Mucosa of stomach (tissue), 1 donor: ENCODE measurements at regions not wholly inside any gene's neighbourhood (a gene's known extent, or its start where the extent isn't known, plus 50 kb on each side); places are given as distances from the start of the nearest gene placed in this dataset.
"Not testable (repeated sequence)": the region's sequence is repeated elsewhere in the genome, so short reads cannot be mapped to it uniquely, and the experiment has no call there.

Experiments used
- H3K27me3 ChIP-seq: one replicate; pipeline ENCODE4 v1.7.0; 2013; ENCODE audit warnings: mild to moderate bottlenecking, low read length; ENCODE audit not compliant: control insufficient read depth, insufficient read depth
- H3K36me3 ChIP-seq: one replicate; pipeline ENCODE4 v1.7.0; 2013; ENCODE audit warnings: low read length; ENCODE audit not compliant: control insufficient read depth, insufficient read depth
- H3K4me1 ChIP-seq: one replicate; pipeline ENCODE4 v1.7.0; 2013; ENCODE audit warnings: mild to moderate bottlenecking, low read length; ENCODE audit not compliant: control insufficient read depth, insufficient read depth
- H3K4me3 ChIP-seq: one replicate; pipeline ENCODE4 v1.7.0; 2013; ENCODE audit warnings: low read length
- H3K9ac ChIP-seq: one replicate; pipeline ENCODE4 v1.7.0; 2013; ENCODE audit warnings: mild to moderate bottlenecking, low read length, moderate library complexity
- H3K9me3 ChIP-seq: one replicate; pipeline ENCODE4 v1.7.0; 2013; ENCODE audit warnings: mild to moderate bottlenecking, low read length, moderate library complexity; ENCODE audit not compliant: control insufficient read depth
- donor health status: Pancreatic carcinoma.

DNA sequence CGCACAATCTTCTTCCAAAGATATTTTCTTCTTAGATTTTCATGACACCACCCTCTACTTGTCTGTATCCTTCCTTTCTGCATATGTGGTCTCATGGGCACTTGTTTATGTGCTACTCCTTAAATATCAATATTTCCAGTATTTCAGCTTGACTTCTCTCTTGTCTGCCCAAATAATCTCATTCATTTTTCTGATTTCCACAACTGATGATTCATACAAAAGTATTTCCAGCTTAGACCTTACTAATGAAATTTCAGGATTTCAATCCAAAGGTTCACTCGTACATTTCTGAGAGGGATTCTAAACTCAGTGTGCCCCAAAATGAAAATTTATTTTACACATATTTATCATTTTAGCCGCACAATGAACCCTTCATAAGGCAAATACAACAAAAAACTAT, 928.9 kb upstream of the C9orf72 start:
- Histone ChIP-seq H3K4me3 (no peak overlapping the region), H3K9ac (no peak overlapping the region), H3K4me1 (no peaks in the 10 kb centered on the region), H3K9me3 (no peaks in the 10 kb centered on the region), H3K36me3 (no peaks in the 10 kb centered on the region), H3K27me3 (no peaks in the 10 kb centered on the region)

GRCh38 chr9:28502741-28503140, 929.5 kb upstream of the C9orf72 start:
- no peak overlapping the region for H3K4me3 ChIP-seq
- no peaks in the 10 kb centered on the region for H3K27me3 ChIP-seq
- no peaks in the 10 kb centered on the region for H3K4me1 ChIP-seq
- H3K36me3 ChIP-seq: no peaks in the 10 kb centered on the region
- no peaks in the 10 kb centered on the region for H3K9me3 ChIP-seq
- no peak overlapping the region for H3K9ac ChIP-seq

DNA sequence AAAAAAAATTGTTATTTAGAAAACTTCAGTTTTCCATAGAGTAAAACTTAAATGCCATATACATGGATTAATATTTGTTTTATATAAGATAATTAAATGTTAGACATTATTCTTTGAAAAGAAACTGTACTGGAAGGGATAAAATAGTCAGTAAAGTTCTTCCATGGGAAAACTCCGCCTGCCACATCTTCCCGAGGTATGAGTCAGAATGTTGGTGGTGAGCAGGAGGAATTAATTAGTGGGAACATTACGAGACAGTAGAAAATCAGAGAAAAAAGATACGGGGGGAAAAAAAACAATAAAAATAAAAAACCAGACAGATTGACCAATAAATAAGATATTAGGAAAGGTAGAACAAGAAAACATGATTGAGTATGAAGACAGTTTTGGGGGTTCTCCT, 930.3 kb upstream of the C9orf72 start:
- Histone ChIP-seq H3K27me3 (no peaks in the 10 kb centered on the region), H3K9me3 (no peaks in the 10 kb centered on the region), H3K9ac (no peak overlapping the region), H3K36me3 (no peaks in the 10 kb centered on the region), H3K4me3 (no peak overlapping the region), H3K4me1 (no peaks in the 10 kb centered on the region)

GRCh38 chr9:28518439-28518838, 945.2 kb upstream of the C9orf72 start:
- no peaks in the 10 kb centered on the region for H3K36me3 ChIP-seq
- H3K9ac ChIP-seq: no peak overlapping the region
- H3K9me3 ChIP-seq: no peaks in the 10 kb centered on the region
- no peaks in the 10 kb centered on the region for H3K4me1 ChIP-seq
- no peaks in the 10 kb centered on the region for H3K27me3 ChIP-seq
- H3K4me3 ChIP-seq: no peak overlapping the region

GRCh38 chr9:28524309-28524708, 951.0 kb upstream of the C9orf72 start:
- H3K36me3 ChIP-seq, H3K9me3 ChIP-seq, H3K27me3 ChIP-seq, H3K4me3 ChIP-seq, H3K9ac ChIP-seq, H3K4me1 ChIP-seq: not testable (repeated sequence)

GRCh38 chr9:28528049-28528448, 954.8 kb upstream of the C9orf72 start:
- no peaks in the 10 kb centered on the region for H3K9me3 ChIP-seq
- no peaks in the 10 kb centered on the region for H3K4me1 ChIP-seq
- no peak overlapping the region for H3K9ac ChIP-seq
- no peaks in the 10 kb centered on the region for H3K27me3 ChIP-seq
- H3K36me3 ChIP-seq: no peaks in the 10 kb centered on the region
- no peak overlapping the region for H3K4me3 ChIP-seq

GRCh38 chr9:28538132-28538531, 964.9 kb upstream of the C9orf72 start:
- H3K9me3 ChIP-seq: no peaks in the 10 kb centered on the region

GRCh38 chr9:28539434-28540070, 966.3 kb upstream of the C9orf72 start:
- Histone ChIP-seq H3K27me3 (no peaks in the 10 kb centered on the region), H3K36me3 (no peaks in the 10 kb centered on the region), H3K9me3 (no peaks in the 10 kb centered on the region), H3K4me3 (no peak overlapping the region), H3K9ac (no peak overlapping the region), H3K4me1 (no peaks in the 10 kb centered on the region)

More at GRCh38 chr9:28538132-28538531, 964.9 kb upstream of the C9orf72 start:
- H3K36me3 ChIP-seq: no peaks in the 10 kb centered on the region
- no peak overlapping the region for H3K4me3 ChIP-seq
- H3K9ac ChIP-seq: no peak overlapping the region
- H3K4me1 ChIP-seq: no peaks in the 10 kb centered on the region
- H3K27me3 ChIP-seq: no peaks in the 10 kb centered on the region

GRCh38 chr9:28542928-28543327, 969.6 kb upstream of the C9orf72 start:
- Histone ChIP-seq H3K27me3 (no peaks in the 10 kb centered on the region), H3K36me3 (no peaks in the 10 kb centered on the region), H3K4me1 (no peaks in the 10 kb centered on the region), H3K9me3 (no peaks in the 10 kb centered on the region), H3K9ac (no peak overlapping the region), H3K4me3 (no peak overlapping the region)

DNA sequence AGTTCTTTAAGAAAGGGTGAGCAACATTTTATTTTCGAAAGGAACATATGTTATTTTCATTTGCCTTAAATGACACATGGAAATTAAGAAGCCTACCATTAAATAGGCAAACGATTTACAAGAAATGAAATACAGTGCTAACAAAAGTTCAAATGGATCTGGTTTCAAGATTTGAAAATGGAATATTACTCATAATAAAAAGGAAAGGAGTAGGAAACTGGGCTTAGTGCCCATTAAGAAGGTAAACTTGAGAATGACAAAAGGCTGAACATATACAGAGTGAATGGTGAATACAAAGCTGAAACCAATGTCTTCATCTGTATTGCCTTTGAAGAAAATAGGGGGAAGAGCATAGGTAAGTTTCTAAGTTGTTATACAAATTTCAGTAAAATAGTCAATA, 974.2 kb upstream of the C9orf72 start:
- Histone ChIP-seq H3K4me3 (no peak overlapping the region), H3K9me3 (no peaks in the 10 kb centered on the region), H3K27me3 (no peaks in the 10 kb centered on the region)

DNA sequence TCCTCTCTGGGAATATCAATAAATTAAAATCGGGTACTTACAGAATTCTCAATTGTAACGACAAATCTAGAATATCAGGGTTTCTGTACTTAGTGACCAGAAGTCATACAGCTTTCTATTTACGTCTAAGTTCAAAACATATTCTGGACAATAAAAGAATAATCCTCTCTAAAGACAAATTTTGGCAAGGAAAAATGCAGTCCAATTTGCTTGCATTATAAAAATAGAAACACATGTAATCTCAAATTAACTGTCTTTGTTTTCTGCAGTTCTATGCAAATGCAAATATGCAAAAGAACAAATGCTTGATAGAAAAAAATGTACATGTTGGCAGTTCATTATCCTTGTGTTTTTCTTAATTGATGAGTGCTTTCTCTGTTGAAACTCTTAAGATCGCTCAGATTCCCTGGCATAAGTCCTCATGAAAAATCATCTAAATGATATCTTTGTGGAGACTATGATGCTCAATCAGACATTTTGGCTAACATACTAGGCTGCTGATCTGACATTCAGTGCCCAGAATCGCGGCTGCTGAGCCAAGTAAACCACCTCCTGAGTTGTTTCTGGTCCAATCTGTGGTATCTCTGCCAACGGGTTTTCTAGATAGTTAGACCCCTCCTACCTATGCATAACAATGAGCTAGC, 990.1 kb upstream of the C9orf72 start:
- no peaks in the 10 kb centered on the region for H3K4me1 ChIP-seq
- H3K4me3 ChIP-seq: no peak overlapping the region
- no peaks in the 10 kb centered on the region for H3K9me3 ChIP-seq

More for the DNA sequence above, 974.2 kb upstream of the C9orf72 start:
- no peak overlapping the region for H3K9ac ChIP-seq
- no peaks in the 10 kb centered on the region for H3K4me1 ChIP-seq
- no peaks in the 10 kb centered on the region for H3K36me3 ChIP-seq

DNA sequence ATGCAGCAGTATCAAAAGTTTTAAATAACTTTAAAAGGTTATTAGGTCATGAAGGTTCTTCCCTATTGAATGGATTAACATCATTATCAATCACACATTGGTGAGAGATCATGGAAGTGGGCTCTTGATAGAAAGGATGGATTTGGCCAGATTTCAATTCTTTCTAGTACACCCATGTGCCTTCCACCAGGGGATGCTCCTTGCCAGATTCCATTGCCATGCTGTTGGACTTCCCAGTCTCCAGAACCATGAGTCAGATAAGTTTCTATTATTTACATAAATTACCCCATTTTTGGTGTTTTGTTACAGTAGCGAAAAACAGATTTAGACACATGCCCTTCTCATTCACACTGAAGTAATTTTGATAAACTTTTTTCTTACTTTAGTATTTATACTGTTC, 1010.6 kb upstream of the C9orf72 start:
- Histone ChIP-seq H3K4me1 (no peaks in the 10 kb centered on the region), H3K9ac (no peak overlapping the region)

More for the DNA sequence above, 990.1 kb upstream of the C9orf72 start:
- no peak overlapping the region for H3K9ac ChIP-seq
- no peaks in the 10 kb centered on the region for H3K36me3 ChIP-seq
- H3K27me3 ChIP-seq: no peaks in the 10 kb centered on the region

More for the DNA sequence above, 1010.6 kb upstream of the C9orf72 start:
- no peak overlapping the region for H3K4me3 ChIP-seq
- no peaks in the 10 kb centered on the region for H3K27me3 ChIP-seq
- no peaks in the 10 kb centered on the region for H3K36me3 ChIP-seq
- no peaks in the 10 kb centered on the region for H3K9me3 ChIP-seq
